GM19324 (cell line): ENCODE measurements at regions not wholly inside any gene's neighbourhood (a gene's known extent, or its start where the extent isn't known, plus 50 kb on each side); places are given as distances from the start of the nearest gene placed in this dataset.
"Not testable (repeated sequence)": the region's sequence is repeated elsewhere in the genome, so short reads cannot be mapped to it uniquely, and the experiment has no call there.

Experiments
- ATAC-seq: cut with Tn5 transposase; IDR thresholded peaks from one replicate; pipeline ENCODE4 v1.9.1; 2021; ENCODE audit warnings: mild to moderate bottlenecking, moderate library complexity; ENCODE audit not compliant: unreplicated experiment, low FRiP score

- no peak for ATAC-seq
These were observed 876.5 kb downstream of the EPHA4 start for GRCh38 chr2:220695397-220696279.

DNA sequence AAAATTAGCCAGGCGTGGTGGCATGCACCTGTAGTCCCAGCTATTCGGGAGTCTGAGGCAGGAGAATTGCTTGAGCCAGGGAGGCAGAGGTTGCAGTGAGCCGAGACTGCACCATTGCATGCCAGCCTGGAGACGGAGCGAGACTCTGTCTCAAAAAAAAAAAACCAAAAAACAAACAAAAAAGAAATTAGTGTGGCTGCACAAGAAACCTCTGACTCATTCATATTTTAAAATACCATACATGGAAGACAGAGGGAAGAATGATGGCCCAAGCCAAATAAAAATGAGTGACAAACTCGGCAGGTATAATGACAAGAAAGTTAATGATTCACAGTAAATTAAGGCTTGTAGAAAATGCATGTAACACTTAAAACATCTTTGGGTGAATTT lies 875.8 kb downstream of the EPHA4 start:
- no peak for ATAC-seq

DNA sequence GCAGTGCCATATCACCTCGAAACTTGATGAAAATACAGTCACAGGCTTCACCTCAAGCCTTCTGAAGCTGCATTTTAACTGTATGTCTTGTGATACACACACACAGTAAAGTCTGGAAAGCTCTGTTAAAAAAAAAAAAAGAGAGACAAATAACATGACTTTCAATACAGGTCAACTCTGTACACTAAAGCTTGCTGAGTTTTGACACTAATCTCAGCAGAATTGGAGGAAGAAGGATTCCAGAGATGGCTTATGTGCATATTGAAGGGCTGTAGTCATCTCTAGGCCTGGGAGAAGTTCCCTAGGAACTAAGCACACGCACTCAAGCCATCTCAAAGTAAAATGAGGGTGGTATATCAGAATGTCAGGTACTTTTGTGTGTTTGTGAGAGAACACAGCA lies 875.1 kb downstream of the EPHA4 start:
- no peak for ATAC-seq

- no peak for ATAC-seq
These were observed 871.0 kb downstream of the EPHA4 start for GRCh38 chr2:220701115-220701514.

DNA sequence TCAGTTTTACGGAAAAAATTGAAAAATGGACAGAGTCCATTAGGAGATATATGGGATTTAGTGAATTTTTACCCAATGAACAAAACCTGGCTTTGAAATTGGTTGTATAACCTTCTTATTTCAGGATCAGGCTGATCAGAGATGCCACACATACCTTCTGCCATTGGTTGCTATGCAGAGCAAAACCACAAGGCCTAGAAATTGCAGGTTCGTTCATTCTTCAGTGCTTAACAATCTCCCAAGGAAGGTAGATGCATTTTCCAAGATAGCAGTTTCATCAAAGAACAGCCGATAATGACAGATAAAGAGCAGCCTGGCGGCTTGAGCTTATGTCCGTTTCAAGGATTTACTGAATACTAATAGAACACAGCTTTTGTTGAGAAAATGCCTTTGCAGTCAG lies 868.8 kb downstream of the EPHA4 start:
- ATAC-seq: no peak

DNA sequence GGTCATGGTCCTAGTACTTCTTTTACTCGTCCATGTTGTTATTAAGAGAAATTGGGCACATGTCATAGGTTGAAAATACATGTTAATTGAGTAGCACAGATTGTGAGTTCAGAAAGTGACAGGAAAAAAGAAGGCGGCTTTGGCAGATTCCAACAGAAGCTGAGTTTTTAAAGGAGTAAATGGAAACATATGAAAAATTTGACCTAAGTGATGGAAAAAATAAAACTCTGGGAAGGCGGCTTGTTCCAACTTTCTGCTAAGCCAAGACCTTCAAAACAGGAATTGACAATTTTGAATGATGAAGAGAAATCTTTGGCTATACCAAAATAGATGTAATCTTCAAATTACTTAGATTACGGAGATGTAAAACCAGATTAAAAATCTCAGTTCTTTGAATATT lies 868.0 kb downstream of the EPHA4 start:
- ATAC-seq: no peak

DNA sequence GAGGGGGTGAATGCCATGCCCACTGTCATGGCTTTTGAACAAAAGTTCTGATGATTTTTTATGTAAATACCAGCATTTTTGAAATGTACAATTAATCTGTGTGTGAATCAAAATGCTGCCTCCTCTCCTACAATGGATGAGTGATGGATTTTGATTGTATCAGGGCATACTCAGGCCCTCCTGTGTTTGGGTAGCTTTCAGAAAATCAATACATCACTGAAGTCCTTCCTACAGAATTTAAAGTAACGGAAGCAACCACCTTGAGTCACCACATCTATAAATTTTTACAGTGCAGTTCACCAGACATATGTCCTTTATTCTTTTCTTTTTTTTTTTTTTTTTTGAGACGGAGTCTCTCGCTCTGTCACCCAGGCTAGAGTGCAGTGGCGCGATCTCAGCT lies 867.3 kb downstream of the EPHA4 start:
- ATAC-seq: no peak

- no peak for ATAC-seq
These were observed 866.4 kb downstream of the EPHA4 start for GRCh38 chr2:220705678-220706077.

DNA sequence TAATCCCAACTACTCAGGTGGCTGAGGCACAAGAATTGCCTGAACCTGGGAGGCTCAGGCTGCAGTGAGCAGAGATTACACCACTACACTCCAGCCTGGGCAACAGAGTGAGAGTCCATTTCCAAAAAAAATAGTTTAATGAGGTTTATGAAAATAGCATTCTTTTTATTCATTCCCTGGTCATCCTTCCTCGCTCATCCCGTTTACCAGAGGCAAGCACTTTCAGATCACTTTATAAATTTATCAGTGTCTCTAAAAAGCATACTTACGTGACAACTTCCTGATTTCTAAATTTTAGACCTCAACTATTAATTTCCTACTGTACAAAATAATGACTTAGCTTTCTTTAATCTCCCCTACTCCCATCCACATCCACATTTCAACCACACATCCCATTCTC lies 864.8 kb downstream of the EPHA4 start:
- no peak for ATAC-seq

DNA sequence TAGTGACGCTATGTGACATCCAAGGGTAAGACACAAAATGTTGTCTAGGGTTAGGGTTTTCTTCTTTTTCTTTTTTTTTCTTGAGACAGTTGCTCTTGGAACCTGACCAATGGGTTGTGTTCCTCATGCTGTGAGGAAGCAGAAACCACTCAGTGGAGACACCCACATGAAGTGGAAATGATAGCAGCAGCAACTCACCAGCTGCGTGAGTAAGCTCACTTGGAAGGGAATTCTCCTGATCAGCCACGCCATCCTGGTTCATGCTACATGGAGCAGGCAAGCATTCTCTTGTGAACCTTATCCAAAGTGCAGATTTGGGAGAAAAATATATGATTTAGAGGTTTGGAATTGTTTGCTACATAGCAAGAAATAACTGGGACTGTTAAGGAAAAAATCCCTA lies 863.7 kb downstream of the EPHA4 start:
- ATAC-seq: no peak

DNA sequence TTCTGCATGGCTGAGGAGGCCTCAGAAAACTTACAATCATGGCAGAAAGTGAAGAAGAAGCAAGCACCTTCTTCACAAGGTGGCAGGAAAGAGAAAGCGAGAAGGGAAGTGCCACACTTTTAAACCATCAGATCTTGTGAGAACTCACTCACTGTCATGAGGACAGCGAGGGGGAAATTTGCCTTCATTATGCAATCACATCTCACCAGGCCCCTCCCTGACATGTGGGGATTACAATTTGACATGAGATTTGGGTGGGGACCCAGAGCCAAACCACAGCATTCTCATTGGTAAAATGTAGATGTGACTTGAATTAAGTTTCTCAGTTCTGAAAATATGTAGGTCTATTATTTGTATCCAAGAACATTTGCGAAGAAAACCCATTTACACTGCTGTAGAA lies 854.8 kb downstream of the EPHA4 start:
- no peak for ATAC-seq

DNA sequence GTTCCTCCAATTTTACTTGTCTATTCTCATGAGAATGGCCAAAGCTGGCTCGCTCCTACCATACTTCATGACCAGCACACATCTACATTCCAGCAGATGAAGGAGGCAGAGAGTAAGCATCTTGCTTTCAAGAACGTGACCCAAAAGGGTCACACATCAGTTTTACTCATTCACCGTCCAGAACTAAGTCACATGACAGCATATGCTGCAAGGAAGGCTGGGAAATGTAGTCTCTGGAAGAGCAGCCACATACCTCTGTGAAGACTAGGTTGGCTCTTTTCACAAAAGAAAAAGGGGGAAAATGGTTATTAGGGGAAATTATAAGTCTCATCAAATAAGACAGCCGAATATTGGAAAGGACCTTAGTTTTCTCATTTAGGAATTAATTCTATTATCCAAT lies 835.3 kb downstream of the EPHA4 start:
- ATAC-seq: no peak

DNA sequence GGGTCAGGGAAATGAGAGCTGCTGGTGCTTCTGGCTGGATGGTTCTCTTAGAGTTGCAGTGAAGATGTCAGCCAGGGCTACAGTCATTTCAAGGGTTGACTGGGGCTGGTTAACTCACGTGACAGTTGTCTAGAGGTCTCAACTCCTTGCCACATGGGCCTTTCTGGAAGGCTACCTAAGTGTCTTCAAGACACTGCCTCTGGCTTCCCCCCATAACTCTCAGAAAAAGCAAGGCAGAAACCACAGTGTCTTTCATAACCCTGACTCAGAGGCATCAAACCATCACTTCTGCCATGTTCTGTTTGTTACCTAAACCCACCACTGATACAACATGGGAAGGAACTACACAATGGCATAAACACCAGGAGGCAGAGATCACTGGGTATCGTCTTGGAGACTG lies 828.9 kb downstream of the EPHA4 start:
- no peak for ATAC-seq

DNA sequence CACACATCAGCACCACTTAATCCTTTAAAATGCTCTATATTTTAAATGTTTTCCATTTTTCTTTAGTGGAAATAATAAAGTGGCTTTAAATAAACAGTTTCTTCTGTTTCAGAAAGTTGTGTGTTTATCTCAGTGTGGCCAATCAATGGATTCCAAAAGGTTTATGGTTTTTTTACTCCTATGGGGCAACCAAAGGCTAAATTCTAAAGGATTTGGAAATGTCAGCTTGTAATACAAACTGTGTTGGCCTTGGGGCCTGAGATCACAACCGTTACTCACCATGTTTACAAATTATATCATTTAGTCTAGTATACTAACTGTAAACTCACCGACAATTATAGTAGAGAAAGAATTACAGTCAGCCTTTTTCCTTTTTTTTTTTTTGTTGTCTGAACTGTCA lies 827.2 kb downstream of the EPHA4 start:
- ATAC-seq: no peak

- no peak for ATAC-seq
These were observed 826.4 kb downstream of the EPHA4 start for GRCh38 chr2:220745682-220746081.

GRCh38 chr2:220747736-220748135 lies 824.4 kb downstream of the EPHA4 start:
- no peak for ATAC-seq

DNA sequence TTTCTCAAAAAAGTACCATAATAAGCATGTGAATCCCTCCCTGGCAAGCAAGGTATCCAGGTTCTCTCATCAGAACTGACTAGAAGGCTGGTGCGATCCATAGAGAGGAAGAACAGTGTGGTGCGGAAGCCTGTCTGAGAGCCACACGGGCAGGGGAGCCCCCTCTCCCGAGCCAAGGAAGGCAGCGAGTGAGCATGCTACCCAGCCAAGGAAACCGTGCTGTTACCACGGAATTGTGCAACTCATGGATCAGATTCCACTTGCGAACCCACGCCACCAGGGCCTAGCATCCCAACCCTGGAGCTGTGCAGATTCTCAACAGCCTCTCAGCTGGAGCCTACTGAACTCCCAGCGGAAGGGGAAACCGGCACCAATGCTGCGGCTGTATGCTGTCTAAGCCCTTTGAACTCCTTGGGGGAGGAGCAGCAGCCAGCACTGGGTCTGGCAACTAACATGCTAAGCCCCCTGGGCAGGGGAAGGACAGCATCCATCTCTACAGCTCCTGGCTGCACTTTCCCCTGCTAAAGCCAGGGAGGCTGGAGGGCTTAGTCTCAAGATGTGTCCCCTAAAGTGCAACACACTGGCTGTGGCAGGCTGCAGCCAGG lies 823.1 kb downstream of the EPHA4 start:
- no peak for ATAC-seq

- no peak for ATAC-seq
These were observed 818.6 kb downstream of the EPHA4 start for GRCh38 chr2:220753486-220753885.

- ATAC-seq: no peak
These were observed 815.5 kb downstream of the EPHA4 start for GRCh38 chr2:220756653-220757052.

DNA sequence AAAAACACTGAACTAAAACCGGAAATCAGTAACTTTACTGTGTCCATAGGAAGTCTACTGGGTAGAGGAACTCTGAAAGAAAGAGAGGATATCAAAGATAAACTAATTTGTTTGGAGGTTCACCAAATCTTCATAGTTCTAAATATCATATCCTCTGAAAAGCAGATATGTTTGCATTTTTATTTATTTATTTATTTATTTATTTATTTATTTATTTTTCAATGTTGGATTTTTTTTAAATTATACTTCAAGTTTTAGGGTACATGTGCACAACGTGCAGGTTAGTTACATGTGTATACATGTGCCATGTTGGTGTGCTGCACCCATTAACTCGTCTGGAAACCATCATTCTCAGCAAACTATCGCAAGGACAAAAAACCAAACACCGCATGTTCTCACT lies 813.7 kb downstream of the EPHA4 start:
- ATAC-seq: not testable (repeated sequence)

GRCh38 chr2:220764171-220764570 lies 807.9 kb downstream of the EPHA4 start:
- no peak for ATAC-seq

DNA sequence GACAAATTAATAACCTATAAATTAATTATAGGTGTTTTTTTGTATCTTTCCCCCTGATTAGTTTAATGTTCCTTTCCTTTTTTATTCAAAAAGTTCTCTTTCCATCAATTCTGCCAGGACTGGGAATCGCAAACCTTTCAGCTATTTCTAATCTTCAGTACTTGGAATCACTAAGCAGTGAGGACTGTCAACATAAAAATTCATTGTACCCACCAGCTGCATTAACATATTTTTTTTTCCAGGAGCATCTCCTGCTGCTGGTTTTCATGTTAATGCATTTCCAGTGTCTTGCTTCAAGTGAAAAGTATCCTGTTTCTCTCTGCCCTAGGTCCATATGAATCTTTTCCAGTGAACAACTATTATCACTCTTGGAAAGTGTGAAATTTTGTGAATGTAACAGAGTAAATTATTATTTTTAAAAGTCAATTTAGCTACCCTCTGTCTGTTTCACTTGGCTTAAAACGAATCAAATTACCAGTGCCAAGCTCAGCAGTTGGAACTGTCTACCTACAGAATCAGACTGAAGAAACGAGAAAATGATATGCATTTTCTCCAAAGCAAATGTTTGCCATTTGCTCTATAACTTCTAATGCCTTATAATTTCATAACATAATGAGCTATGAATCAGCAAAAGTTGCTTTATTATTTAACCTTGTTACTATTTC lies 804.4 kb downstream of the EPHA4 start:
- ATAC-seq: no peak
